NCI-H1105 (cell line): ENCODE measurements at regions not wholly inside any gene's neighbourhood (a gene's known extent, or its start where the extent isn't known, plus 50 kb on each side); places are given as distances from the start of the nearest gene placed in this dataset.

Experiments used
- DNase-seq: peaks from one replicate; lab custom pipeline; 2025; lab: John Stamatoyannopoulos, UW

DNA sequence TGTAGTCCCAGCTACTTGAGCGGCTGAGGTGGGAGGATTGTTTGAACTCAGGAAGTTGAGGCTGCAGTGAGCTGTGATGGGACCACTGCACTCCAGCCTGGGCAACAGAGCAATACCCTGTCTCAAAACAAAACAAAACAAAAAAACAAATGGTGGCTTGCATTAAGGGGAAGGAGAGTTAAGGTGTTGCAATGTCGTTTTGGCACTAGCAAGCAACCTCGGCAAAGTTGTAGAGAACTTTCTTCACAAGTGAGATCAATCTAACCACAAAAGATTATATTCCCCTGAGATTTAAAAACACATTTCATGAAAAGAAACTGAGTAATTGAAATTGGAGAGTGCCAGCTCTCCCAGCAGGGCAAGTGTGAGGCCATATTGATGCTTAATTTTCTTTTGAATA, 153.7 kb downstream of the KLF5 start:
- no peak for DNase-seq

- DNase-seq, result no peak
Observed at GRCh38 chr13:73210218-73210883, 151.5 kb downstream of the KLF5 start.

DNA sequence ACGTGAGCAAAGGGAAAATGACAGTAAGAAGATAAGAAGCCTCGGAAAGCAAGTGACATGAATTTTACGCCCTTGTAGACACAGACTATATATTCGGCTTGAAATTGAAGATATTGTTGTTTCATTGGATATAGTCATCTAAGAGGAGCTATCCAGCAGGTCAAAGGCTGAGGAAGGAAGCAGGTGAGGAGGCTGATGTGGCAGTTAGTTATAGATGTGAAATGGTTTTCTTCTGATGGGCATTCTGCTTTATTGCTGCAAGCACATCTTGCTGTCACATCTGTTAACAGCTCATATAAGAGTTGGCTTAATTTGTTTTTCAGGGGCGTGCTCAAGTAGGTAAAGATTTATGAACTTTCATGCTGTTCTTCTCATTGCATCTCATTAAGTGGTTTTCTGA, 146.1 kb downstream of the KLF5 start:
- DNase-seq, result no peak

GRCh38 chr13:73201626-73202025, 142.8 kb downstream of the KLF5 start:
- no peak for DNase-seq

DNA sequence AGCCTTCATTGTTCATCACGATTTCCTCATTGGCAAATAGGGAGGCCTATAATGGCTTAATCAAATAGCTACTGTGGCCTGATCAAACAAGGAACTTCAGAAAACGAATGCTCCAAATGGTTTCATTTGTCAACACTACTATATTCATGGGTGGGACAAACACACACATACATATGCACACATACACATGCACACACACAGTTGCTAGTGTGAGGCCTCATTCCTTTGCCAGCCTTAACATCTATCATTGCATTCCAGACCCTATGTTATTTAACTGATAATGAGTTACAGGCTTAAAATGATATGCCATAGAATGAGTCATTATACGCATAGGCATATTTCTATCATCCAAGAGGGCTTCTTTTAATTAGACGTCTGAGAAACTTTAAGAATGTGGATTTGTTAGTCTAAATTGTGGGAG, 140.2 kb downstream of the KLF5 start:
- no peak for DNase-seq

- DNase-seq, result no peak
Observed at GRCh38 chr13:73195091-73195490, 136.3 kb downstream of the KLF5 start.

DNA sequence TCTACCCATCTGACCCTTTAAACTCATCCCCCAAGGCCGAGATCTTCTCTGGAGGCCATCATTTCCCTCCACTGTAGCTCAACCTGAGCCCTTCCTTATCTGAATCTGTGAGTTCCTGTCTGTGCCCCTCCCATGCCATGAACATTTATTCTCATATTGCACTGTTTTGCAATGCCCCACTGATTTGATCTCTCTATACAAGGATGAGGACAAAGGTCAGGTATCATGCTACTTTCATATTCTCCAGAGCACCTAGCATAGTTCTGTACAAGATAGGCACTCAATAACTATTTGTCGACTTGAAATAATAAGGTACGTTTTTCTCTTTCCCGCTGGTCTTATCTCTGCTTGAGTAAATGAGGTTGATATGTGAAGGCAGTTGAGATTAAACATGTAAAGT, 135.5 kb downstream of the KLF5 start:
- no peak for DNase-seq

DNA sequence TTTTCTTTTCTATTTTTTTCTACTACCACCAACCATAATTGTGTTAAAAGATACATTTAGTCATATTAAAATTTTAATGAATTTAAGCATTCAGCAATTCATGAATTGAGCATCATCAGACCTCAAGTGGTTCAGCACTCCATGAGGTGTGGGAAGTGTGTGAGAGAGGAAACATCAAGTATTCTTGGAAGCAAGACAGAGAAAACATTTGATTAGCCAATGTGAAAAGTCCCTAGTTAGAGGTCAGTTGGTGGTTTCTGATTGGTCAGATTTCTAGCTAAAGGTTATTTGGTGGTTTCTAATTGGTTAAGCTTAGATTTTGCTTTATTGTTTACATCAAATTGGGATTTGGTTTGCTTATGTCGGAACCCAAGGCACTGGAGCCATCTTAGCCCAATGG, 134.7 kb downstream of the KLF5 start:
- no peak for DNase-seq

GRCh38 chr13:73190477-73190876, 131.7 kb downstream of the KLF5 start:
- DNase-seq, result no peak

DNA sequence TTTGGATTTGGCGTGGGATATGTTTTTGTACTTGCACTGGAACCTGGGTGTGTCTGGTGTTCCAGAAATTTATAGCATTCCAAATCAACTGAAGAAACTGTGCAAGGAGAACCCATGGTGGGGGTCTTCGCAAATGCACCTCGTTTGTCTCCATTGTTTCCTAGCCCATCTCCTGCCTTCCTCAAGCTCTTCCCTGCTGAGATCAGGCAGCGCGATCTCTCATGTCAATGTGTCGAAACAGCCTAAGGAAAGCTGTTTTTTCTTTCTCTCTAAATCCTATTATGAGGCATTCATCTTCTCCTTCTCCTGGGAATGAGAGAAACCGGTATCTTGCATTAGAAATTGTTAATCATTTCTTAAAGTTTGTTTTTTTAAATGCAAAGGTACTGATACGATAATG, 131.0 kb downstream of the KLF5 start:
- no peak for DNase-seq

- no peak for DNase-seq
Observed at GRCh38 chr13:73189362-73189761, 130.6 kb downstream of the KLF5 start.

- no peak for DNase-seq
Observed at GRCh38 chr13:73187106-73187505, 128.3 kb downstream of the KLF5 start.

GRCh38 chr13:73179650-73180274, 121.0 kb downstream of the KLF5 start:
- no peak for DNase-seq

- no peak for DNase-seq
Observed at GRCh38 chr13:73177916-73178565, 119.2 kb downstream of the KLF5 start.

DNA sequence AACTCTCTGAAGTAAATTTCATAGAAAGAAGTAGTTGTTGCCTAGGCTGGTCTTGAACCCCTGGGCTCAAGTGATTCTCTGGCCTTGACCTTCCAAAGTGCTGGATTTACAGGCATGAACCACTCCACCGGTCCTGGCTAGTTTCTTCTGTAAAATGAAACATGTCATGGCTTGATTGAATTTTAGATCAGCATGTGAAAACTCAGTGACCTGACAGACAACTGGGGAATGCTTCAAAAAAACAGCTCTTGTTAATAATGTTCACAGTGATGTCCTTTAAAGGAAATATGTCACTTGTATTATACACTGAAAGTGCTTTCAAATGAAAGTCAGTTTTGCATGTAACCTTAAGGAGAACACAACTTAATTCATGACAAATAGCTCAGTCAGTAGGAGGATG, 118.2 kb downstream of the KLF5 start:
- DNase-seq, result no peak

- DNase-seq, result no peak
Observed at GRCh38 chr13:73174521-73175010, 115.8 kb downstream of the KLF5 start.

DNA sequence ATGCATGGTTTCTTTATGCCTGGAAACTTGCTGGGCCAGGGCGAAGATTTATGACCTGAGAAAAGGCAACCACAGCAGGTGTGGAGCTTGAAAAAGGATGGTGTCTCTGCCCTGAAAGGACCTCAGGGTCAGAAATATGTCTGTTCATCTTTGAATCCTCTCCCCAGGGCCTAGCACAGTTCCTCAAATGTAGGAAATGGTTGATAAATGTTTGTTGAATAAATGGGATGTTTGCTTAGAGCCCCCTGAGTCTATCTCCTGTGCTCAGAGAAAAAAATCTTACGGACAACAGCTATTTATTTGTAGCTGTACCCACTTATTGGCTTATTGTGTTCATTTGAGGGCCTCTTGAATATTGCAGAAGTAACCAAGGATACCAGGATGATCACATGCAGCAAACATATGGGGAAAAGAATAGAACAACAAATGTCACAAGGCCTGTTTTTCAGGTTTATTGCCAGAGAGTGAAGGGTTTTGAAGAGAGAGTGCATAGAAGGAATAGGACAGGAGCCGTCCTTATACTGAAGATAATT, 114.5 kb downstream of the KLF5 start:
- DNase-seq, result no peak

DNA sequence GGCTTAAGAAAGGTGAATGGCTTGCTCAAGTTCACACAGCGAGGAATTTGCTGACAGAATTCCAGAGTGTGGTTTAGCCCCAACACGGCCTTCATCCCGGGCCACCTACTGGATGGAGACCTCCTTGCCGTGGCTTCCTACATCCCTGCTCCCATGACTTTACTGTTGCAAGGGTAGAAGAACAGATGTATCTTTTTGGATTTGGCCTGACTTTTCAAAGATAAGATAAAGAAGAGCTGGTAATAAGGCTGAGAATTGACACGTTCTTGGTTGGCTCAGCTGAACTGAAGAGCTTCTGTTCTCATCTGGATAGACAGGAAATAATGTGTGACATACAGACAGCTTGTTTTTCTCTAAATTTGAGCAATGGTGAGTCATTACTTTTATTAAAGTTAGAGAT, 113.1 kb downstream of the KLF5 start:
- no peak for DNase-seq

DNA sequence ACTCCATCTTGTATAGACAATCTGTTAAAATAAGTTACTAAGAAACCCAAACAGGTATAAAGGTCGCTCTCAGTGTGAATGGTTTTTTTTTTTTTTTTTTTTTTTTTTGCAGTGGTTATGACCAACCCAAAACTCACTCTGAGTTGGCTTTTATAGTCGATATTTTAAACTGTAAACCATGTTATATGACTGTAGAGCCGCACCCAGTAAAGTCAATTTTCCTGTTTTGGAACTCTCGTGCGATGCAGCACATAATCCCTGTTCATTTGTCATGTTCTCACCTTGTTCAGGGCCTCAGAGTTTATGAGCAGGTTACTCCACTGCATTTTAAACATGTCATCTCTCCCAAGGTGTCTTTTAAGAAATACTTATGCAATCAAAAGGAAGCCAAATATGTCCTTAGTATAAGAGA, 112.5 kb downstream of the KLF5 start:
- no peak for DNase-seq

DNA sequence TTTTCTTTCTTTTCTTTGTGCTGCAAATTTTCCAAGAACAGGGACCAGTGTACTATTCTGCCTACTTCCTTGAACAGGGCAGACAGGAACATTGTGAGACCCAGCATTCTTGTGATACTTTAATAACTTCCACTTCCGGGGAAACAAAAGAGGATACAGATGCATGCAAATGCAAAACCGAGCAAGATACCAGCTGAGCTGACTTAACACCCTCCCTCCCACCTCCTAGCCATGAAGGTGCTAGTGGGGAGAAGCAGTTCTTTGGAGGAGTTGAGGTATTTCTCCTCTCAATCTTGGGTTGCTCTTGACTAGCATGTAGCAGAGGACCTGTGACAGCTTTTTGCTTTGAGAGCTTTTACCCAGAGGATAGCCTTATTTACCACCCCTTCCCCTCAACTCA, 111.2 kb downstream of the KLF5 start:
- no peak for DNase-seq

- DNase-seq, result no peak
Observed at GRCh38 chr13:73168953-73169401, 110.2 kb downstream of the KLF5 start.

DNA sequence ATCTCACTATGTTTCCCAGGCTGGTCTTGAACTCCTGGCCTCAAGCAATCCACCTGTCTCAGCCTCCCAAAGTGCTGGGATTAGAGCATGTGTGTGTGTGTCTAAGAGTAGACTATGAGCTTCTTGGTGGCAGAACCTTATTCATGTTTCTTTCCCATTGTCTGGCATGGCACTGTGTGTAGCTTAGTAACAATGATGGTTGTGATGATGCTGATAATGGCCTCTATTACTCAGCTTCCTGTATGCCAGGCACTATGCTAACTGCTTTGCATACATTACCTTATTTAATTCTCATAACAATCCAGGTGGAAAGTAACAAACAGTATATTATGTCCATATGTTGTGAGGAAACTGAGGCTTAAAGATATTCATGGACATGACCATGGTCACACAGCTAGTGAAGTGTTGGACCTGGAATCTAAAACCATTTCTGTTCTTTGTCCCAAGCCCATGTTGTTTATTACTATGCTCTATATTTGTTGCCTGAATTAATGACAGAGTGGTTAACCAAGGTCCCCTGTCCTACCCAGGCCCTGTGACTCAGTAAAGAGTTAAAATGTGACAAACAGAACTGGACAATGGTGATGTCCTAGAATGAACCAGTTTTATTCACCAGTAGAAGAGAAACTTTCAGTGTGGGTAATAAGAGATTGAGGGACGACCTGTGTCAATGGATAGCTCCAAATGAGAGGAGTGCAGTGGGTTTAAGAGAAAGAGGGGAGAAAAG, 109.6 kb downstream of the KLF5 start:
- DNase-seq, result no peak
